ENCODE measurements at regions not wholly inside any gene's neighbourhood (a gene's known extent, or its start where the extent isn't known, plus 50 kb on each side); places are given as distances from the start of the nearest gene placed in this dataset.

- no peak for FAIRE-seq
- no peaks in the 10 kb centered on the region for H3K36me3 ChIP-seq (ENCODE audit: control insufficient read depth in 2 of 2, extremely low read depth in 1 of 2, insufficient read depth in 2 of 2, low read length in 2 of 2)
- no TSS peak for BruUV-seq (replicated peaks)
- no peak overlapping the region for H3K9ac ChIP-seq (replicated peaks; ENCODE audit: extremely low read depth, insufficient read depth, low read length)
- intact Hi-C loops (cut with micrococcal nuclease): no loop called here
- no peak overlapping the region for H3K4me2 ChIP-seq (ENCODE audit: insufficient read depth, low read length)
- H3K4me1 ChIP-seq (ENCODE audit: control insufficient read depth, extremely low read depth, insufficient read depth, low read length): no peaks in the 10 kb centered on the region
- DNase-seq (ENCODE audit: low read depth, low spot score): no peak
- no peak overlapping the region for H3K4me3 ChIP-seq (replicated peaks in 1 of 3; ENCODE audit: insufficient read depth in 1 of 3, low read depth in 1 of 3, low read length in 3 of 3)
- no peaks in the 10 kb centered on the region for H4K20me1 ChIP-seq (replicated peaks; ENCODE audit: control insufficient read depth, extremely low read depth, insufficient read depth, low read length)
- ChIA-PET CTCF (no interaction called here), POLR2A (no interaction called here)
- no peak overlapping the region for H3K27ac ChIP-seq (ENCODE audit: insufficient read depth, low read depth, low read length)
- no peaks in the 10 kb centered on the region for H3K27me3 ChIP-seq (ENCODE audit: control insufficient read depth in 2 of 2, insufficient read depth in 2 of 2, low read length in 2 of 2)
- dilution Hi-C loops (cut with MboI; ENCODE audit: extremely low pct_ligation_motif_present, low sequenced_read_pairs): no loop called here
- H3K9me3 ChIP-seq (replicated peaks; ENCODE audit: control insufficient read depth, insufficient read depth, low read length): no peaks in the 10 kb centered on the region
- no peak overlapping the region for H2AFZ ChIP-seq (ENCODE audit: low read depth, low read length)
- H3K79me2 ChIP-seq (ENCODE audit: control insufficient read depth, insufficient read depth, low read length): no peaks in the 10 kb centered on the region
- TF ChIP-seq MYC (IDR thresholded peaks at IDR 0.05; ENCODE audit: low read depth, low read length) (no peak), JUN (IDR thresholded peaks at IDR 0.05; ENCODE audit: borderline replicate concordance, insufficient read depth, insufficient read length, low read depth) (no peak), POLR2A (IDR thresholded peaks at IDR 0.05; ENCODE audit: low read depth, low read length) (no peak), POLR2AphosphoS5 (IDR thresholded peaks at IDR 0.05; ENCODE audit: insufficient read depth, low read depth, low read length) (no peak), FOS (IDR thresholded peaks at IDR 0.05; ENCODE audit: borderline replicate concordance, insufficient read depth, low read length) (no peak), EZH2 (IDR thresholded peaks at IDR 0.05; ENCODE audit: borderline replicate concordance, low read depth, low read length, severe bottlenecking) (no peak), GATA2 (IDR thresholded peaks at IDR 0.05; ENCODE audit: insufficient read depth, insufficient read length, low read depth, low read length) (no peak)
- TF ChIP-seq, protein P1, sequence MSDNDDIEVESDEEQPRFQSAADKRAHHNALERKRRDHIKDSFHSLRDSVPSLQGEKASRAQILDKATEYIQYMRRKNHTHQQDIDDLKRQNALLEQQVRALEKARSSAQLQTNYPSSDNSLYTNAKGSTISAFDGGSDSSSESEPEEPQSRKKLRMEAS (IDR thresholded peaks at IDR 0.05; ENCODE audit: insufficient read depth, insufficient read length): no peak
- TF ChIP-seq, protein P2, sequence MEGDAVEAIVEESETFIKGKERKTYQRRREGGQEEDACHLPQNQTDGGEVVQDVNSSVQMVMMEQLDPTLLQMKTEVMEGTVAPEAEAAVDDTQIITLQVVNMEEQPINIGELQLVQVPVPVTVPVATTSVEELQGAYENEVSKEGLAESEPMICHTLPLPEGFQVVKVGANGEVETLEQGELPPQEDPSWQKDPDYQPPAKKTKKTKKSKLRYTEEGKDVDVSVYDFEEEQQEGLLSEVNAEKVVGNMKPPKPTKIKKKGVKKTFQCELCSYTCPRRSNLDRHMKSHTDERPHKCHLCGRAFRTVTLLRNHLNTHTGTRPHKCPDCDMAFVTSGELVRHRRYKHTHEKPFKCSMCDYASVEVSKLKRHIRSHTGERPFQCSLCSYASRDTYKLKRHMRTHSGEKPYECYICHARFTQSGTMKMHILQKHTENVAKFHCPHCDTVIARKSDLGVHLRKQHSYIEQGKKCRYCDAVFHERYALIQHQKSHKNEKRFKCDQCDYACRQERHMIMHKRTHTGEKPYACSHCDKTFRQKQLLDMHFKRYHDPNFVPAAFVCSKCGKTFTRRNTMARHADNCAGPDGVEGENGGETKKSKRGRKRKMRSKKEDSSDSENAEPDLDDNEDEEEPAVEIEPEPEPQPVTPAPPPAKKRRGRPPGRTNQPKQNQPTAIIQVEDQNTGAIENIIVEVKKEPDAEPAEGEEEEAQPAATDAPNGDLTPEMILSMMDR (IDR thresholded peaks at IDR 0.05; ENCODE audit: extremely low read depth in 1 of 2, insufficient read depth in 1 of 2, low read depth in 1 of 2, low read length in 2 of 2): no peak
- no peaks in the 10 kb centered on the region for H3K9me1 ChIP-seq (replicated peaks; ENCODE audit: control insufficient read depth, extremely low read depth, insufficient read depth, low read length)
Measured at GRCh38 chr5:126074538-126074937, 348.7 kb upstream of the GRAMD2B start.

Measured in endothelial cell of umbilical vein (primary cell).